Embryonic facial prominence (tissue), 1 donor: ENCODE measurements at regions not wholly inside any gene's neighbourhood (a gene's known extent, or its start where the extent isn't known, plus 50 kb on each side); places are given as distances from the start of the nearest gene placed in this dataset.

ENCODE experiments used
- DNase-seq: peaks from one replicate; pipeline ENCODE4 v3.0.0-alpha.2; 2016; ENCODE audit errors: extremely low spot score

GRCh38 chr5:89991592-89991991 lies 418.0 kb downstream of the CETN3 start:
- DNase-seq: no peak

DNA sequence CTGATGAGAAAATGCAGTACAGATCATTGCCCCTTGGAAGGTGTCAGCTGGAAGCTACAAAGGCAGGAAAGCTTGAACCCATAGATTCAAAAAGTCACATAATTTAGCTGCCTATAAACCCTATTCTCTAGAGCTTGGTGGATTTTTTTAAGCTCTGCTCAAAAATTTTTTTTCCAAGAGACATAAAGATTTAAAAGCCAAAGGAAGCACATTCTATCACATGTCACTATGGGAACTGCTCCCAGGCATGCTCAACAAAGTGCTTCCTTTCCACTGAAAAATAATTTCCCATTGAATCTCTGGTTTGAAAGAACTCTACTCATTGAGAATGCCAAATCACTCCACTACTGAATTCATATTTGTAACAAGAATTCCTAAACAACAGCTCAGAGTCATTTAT lies 419.8 kb downstream of the CETN3 start:
- no peak for DNase-seq

- no peak for DNase-seq
Measured at GRCh38 chr5:89988998-89989655, 420.4 kb downstream of the CETN3 start.

- no peak for DNase-seq
Measured at GRCh38 chr5:89988129-89988810, 421.3 kb downstream of the CETN3 start.

GRCh38 chr5:89983216-89983615 lies 426.3 kb downstream of the CETN3 start:
- no peak for DNase-seq

GRCh38 chr5:89981878-89982773 lies 427.4 kb downstream of the CETN3 start:
- no peak for DNase-seq

DNA sequence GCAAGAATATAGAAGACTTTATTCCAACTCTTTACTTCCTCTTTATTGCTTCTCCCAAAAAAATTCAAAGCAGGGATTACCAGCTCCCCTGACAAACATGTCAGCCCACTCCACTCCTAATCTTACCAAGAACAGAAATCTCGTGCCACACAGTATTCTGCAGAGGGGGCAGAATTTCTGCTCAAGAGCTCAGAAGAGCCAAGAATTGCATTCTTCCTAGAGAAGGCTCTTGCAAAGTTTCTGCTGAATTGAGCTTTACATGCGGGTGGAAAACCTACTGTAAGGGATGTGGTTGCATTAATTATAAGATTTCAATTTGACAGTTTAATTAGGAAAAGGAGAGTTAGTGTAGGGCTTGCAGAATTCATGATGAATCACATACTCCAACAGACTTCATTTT lies 428.5 kb downstream of the CETN3 start:
- DNase-seq: no peak

DNA sequence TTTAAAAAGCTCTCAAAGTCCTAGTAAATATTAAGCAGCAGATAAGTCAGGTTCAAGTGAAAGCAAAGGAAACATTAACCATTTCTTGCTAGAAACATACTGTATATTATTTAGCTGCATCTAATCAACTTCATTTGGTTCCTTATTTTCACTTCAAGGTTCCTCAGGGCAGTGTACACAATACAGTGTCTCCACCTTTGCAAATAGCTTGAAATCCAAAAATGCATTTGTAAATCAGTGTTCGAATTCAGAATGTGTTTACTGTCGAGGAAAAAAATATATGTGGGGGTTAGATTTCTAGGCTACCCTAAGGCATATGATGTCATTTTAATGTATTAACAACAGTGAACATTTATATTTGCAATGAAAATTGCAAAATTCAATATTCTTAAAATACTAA lies 436.0 kb downstream of the CETN3 start:
- DNase-seq: no peak

DNA sequence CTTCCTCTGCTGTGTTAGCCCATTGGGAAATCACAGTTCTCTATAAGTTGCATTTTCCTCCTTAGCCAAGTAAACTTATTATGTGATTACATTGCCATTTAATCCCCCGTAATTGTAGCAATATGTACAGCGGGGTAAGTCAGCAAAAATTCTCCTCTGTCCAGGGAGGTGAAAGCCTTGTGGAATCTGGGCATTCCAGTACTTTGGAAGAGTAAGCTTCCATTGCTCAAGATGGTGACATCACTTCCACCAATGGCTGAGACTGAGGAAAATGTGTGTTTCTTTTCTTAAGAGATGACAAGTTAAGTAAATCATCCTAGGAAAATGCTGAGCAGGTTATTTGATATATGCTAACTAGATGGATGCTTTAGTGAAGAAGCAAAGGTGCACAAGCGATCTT lies 436.7 kb downstream of the CETN3 start:
- no peak for DNase-seq

DNA sequence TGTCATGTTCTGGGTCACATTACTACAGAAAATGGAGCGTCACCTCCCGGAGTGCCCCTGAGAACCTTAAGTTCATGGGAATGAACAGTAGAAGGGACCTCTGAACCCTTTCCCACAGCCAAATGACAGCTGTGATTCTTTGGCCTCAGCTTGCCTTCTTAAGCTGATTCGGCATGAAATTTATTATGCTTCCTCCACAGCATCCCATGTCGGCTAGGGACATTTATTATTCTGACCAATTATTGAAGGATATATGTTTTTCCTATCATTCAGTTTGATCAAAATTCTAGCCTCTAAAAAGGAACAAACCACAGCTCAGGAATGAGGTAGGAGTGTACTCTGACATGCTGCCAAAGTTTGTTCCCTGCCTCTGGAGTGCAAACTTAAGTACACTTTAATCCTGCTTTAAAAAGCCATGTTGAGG lies 440.6 kb downstream of the CETN3 start:
- DNase-seq: no peak

DNA sequence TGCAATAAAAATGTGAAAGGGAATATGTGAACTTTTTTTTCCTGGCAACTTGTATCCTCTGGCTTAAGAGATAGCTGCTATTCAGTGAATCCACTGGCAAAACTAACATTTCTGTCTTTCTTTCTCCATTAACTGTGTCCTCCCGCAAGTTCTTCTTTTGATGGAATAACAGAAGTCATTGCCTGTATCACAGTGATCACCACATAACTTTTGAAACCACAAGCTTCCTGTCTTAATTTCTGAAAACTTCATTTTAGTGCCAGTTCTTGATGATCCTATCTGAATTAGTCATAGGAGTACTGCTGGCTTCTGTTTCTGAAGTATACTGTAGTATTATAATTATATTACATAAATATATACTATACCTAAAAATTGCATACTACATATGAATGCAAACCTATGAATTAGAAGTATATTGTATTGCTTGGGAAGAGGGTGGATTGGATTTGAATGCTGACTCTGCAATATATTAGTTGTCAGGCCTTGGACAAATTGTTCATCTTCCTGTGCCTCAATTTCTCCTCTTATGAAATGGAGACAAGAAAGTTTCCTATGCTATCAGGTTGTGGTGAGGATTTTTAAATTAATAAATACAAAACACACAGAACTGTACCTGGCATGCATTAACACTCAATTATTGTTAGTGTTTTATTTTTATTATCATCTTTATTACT lies 441.6 kb downstream of the CETN3 start:
- no peak for DNase-seq

GRCh38 chr5:89956838-89957237 lies 452.7 kb downstream of the CETN3 start:
- DNase-seq: no peak

DNA sequence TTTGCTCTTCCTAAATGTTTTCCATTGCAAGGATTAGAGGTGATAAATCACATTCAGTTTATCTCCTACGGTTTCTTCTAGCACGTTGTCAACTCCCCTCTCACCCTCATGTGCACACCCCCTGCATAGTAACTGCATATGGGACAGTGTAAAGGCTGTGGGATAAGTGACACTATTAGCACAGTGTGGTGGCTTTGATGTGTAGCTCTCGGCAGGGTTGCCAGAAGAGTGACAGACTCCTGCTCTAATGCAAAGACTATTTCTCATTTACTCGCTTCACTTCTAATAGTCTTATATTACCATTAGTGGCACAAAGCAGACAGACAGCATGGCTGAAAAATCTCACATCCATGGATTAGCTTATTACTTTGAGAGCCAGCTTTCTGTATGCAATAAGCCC lies 454.6 kb downstream of the CETN3 start:
- DNase-seq: no peak

- DNase-seq: no peak
Measured at GRCh38 chr5:89951876-89952275, 457.7 kb downstream of the CETN3 start.

- no peak for DNase-seq
Measured at GRCh38 chr5:89950234-89950633, 459.3 kb downstream of the CETN3 start.

DNA sequence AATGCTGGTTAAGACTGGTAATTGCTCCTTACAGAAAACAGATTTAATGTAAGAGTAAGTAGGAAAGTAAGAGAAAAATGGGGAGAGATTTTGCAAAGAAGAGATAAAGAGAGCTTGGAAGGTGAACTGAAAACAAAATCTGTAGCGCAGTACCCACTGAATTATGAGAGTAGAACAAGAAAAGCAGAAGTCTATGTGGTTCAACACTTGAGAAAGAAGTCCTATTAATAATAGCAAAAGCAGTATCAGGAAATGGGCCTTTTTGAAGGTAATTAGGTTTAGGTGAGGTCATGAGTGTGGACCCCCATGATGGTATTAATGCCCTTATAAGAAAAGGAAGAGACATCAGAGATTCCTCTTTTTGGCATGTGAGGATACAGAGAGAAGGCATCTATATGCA lies 460.6 kb downstream of the CETN3 start:
- no peak for DNase-seq

GRCh38 chr5:89946916-89947315 lies 462.6 kb downstream of the CETN3 start:
- no peak for DNase-seq

DNA sequence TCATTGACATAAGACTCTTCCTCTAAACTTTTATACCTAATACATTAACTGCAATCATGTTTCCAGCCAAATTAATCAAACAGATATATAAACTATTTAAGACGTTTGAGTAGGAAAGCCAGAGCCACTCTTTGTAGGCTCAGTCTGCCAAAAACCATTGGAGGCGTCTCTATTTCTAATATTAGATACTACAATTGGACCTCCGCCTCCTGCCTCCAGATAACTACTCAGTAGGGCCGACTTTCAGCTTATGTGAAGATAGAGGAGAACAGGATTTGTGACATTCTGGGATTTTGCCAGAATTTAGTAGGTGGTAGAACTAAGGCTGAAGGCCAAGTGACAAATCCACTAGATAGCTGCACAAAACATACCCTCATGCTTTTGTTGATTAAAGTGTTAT lies 463.0 kb downstream of the CETN3 start:
- no peak for DNase-seq

- DNase-seq: no peak
Measured at GRCh38 chr5:89942171-89942570, 467.4 kb downstream of the CETN3 start.

- no peak for DNase-seq
Measured at GRCh38 chr5:89936576-89936975, 473.0 kb downstream of the CETN3 start.

DNA sequence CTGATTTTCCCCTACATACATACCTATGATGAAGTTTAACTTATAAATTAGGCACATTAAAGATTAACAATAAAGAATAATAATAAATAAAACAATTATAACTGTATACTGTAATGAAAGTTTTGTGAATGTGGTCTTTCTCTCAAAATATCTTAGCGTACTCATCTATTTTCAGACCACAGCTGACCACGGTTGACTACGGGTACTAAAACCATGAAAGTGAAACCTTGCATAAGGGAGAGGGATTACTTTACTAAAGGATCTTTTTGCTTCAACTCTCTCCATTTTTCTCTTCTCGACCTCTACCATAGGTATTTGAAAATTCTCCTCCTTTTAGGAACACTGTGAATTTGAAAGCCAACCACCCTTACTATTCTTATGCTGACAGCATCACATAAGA lies 475.5 kb downstream of the CETN3 start:
- no peak for DNase-seq

- no peak for DNase-seq
Measured at GRCh38 chr5:89932771-89933181, 476.8 kb downstream of the CETN3 start.
